ENCODE measurements at regions not wholly inside any gene's neighbourhood (a gene's known extent, or its start where the extent isn't known, plus 50 kb on each side); places are given as distances from the start of the nearest gene placed in this dataset.
"Not testable (repeated sequence)": the region's sequence is repeated elsewhere in the genome, so short reads cannot be mapped to it uniquely, and the experiment has no call there.

DNA sequence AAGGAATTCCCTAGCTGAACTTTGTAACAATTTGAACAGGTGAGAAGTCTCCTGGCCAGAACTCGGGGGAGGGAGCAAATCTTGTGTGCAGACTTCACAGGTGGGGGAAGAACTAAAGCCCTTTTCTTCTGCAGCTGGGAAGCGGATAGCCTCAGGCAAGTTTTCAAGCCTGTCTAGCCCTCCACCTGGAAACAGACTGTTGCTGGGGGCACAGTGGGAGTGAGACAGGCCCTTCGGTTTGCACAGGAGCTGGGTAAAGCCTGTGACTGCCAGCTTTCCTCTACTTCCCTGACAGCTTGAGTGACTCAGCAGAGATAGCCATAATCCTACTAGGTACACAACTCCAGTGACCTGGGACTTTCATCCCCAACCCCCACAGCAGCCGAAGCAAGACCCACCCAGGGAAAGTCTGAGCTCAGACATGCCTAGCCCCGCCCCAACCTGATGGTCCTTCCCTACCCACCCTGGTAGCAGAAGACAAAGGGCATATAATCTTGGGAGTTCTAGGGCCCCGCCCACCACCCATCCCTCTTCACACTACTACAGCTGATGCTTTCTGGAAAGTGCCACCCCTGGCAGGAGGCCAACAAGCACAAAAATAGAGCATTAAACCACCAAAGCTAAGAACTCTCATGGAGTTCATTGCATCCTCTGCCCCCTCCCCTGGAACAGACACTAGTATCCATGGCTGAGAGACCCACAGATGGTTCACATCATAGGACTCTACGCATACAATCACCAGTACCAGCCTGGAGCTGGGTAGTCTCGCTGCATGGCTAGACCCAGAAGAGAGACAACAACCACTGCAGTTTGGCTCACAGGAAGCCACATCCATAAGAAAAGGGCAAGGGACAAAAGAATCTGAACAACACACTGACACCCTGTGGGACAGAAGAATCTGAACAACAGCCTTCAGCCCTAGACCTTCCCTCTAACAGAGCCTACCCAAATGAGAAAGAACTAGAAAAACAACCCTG is 479.0 kb downstream of the RAP2B start:
- in situ Hi-C loops (cut with MboI; ENCODE audit: low sequenced_read_pairs) = no loop called here

DNA sequence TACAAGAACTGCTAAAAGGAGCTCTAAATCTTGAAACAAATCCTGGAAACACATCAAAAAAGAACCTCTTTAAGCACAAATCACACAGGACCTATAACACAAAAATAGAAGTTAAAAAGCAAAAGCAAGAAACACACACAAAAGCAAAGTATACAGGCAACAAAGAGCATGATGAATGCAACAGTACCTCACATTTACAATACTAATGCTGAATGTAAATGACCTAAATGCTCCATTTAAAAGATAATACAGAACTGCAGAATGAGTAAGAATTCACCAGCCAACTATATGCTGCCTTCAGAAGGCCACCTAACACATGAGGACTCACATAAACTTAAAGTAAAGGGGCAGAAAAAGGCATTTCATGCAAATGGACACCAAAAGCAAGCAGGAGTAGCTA is 478.6 kb upstream of the ARHGEF26 start:
- in situ Hi-C loops (cut with MboI; ENCODE audit: low sequenced_read_pairs) = not testable (repeated sequence)

- in situ Hi-C loops (cut with MboI; ENCODE audit: low sequenced_read_pairs) = not testable (repeated sequence)
These were observed 477.7 kb upstream of the ARHGEF26 start for GRCh38 chr3:153643471-153643870.

DNA sequence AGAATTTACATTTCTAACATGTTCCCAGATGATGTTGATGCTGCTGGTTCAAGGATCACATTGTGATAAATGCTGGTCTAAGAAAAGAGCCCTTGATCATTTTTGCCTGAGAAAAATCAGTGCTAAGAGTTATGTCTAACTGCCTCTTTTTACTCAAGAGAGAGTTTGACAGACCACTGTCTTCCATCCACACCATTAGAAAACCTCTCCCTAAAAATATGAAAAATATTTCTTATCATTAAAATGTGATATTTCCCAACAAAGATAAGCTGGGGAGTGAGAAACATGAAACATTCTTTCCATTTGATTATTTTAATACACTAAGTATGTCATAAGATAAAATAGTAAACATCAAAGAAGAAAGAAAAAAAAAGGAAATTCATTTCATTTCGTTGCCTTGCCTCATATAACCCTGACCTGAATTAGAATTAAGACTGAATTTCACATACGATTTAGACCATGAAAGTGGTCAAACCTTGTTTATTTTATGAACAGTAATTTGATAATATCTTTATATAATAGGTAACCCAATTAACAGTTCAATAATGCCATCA is 471.8 kb upstream of the ARHGEF26 start:
- in situ Hi-C loops (cut with MboI; ENCODE audit: low sequenced_read_pairs) = no loop called here

DNA sequence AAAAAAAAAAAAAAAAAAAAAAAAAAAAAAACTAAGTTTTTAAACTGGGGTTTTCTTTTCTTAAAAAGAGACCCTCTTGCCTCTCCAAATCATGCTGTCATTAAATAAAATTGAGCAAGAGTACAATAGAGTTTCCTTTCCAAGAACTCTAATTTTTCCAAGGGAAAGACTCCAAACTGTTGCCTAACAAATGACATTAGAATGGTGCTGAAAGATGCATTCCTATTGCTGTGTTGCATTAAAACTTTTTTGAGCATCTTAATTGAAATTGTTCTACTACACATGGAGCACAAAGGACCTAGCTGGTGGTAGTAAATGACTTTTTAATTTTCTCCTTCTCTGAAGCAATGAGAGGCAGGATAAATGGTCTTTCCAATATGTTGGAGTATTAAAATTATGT is 469.1 kb upstream of the ARHGEF26 start:
- in situ Hi-C loops (cut with MboI; ENCODE audit: low sequenced_read_pairs) = no loop called here

DNA sequence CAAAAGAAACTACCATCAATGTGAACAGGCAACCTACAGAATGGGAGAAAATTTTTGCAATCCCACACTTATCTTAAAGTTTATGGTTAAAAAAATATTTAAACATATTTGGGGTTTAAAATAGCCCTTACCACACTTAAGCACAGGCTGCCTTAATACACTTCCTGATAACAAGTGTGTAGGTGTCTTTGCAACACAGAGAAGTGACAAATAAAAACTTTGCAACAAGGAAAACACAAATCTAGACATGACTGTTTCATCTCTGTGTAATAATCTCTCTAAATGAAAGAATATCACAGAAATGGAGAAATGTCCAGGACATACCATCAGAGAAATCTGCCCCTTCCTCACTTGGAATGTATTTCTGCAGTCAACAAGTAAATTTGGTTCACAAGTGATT is 464.1 kb upstream of the ARHGEF26 start:
- in situ Hi-C loops (cut with MboI; ENCODE audit: low sequenced_read_pairs) = no loop called here

- in situ Hi-C loops (cut with MboI; ENCODE audit: low sequenced_read_pairs) = no loop called here
These were observed 463.7 kb upstream of the ARHGEF26 start for GRCh38 chr3:153657461-153657860.

DNA sequence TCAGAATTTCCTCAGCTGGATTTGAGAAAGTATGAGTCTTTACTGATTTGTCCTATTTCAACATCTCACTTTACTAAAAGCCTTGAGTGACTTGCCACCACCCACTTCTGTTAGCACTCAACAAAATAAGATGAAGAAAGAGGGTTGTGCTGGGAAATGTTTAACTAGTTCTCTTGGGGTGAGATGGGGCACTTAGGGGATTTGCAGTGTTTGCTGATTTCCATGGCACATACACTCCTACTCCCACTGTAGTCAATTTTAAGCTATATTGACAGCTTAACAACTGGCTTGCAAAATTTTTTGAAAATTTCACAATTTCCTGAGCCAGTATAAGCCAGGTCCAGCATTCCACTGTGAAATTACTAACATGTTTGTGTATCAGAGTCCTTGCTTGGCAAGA is 463.1 kb upstream of the ARHGEF26 start:
- in situ Hi-C loops (cut with MboI; ENCODE audit: low sequenced_read_pairs) = no loop called here

DNA sequence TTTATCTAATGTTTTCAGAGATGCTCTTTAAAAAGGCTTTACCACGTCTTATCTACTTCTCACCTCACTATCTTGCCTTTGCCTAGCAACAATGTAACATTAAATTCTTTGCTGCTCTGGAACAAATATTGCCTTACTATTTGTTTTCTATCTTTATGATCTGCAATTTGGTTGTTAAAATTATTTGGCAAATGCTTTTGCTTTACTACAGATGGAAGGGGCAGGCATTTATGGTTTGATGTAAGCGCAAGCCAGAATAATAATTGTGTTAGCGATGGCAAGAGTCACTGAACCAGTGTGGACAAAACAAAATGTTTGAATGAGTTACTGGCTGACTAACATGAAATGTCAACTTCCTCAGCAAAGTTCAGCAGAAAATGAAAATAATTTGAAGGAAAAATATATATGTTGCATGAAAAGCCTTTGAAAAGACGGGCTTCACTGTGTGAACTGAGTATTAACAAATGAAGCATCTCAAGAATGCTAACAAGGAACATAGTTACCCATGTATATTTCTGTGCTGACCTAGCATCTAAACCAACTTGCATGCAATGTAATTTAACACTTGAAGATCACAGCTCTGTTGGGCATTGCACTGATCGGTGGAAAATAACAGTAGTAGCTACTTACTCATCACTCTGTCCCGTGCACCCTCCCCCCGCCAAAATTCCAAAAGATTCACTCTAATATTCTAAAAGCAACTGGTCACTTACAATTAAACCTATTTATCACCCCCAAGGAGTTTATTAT is 454.0 kb upstream of the ARHGEF26 start:
- in situ Hi-C loops (cut with MboI; ENCODE audit: low sequenced_read_pairs) = no loop called here

- in situ Hi-C loops (cut with MboI; ENCODE audit: low sequenced_read_pairs) = no loop called here
These were observed 451.7 kb upstream of the ARHGEF26 start for GRCh38 chr3:153669527-153669926.

- in situ Hi-C loops (cut with MboI; ENCODE audit: low sequenced_read_pairs) = no loop called here
These were observed 450.6 kb upstream of the ARHGEF26 start for GRCh38 chr3:153670577-153670976.

- in situ Hi-C loops (cut with MboI; ENCODE audit: low sequenced_read_pairs) = no loop called here
These were observed 447.3 kb upstream of the ARHGEF26 start for GRCh38 chr3:153673853-153674252.

- in situ Hi-C loops (cut with MboI; ENCODE audit: low sequenced_read_pairs) = no loop called here
These were observed 441.5 kb upstream of the ARHGEF26 start for GRCh38 chr3:153679714-153680113.

- in situ Hi-C loops (cut with MboI; ENCODE audit: low sequenced_read_pairs) = no loop called here
These were observed 440.7 kb upstream of the ARHGEF26 start for GRCh38 chr3:153680526-153680925.

GRCh38 chr3:153681057-153681456 is 440.1 kb upstream of the ARHGEF26 start:
- in situ Hi-C loops (cut with MboI; ENCODE audit: low sequenced_read_pairs) = no loop called here

GRCh38 chr3:153688301-153689120 is 432.7 kb upstream of the ARHGEF26 start:
- in situ Hi-C loops (cut with MboI; ENCODE audit: low sequenced_read_pairs) = no loop called here

- in situ Hi-C loops (cut with MboI; ENCODE audit: low sequenced_read_pairs) = no loop called here
These were observed 428.0 kb upstream of the ARHGEF26 start for GRCh38 chr3:153693207-153693606.

GRCh38 chr3:153702106-153702505 is 419.1 kb upstream of the ARHGEF26 start:
- in situ Hi-C loops (cut with MboI; ENCODE audit: low sequenced_read_pairs) = no loop called here

GRCh38 chr3:153704115-153704514 is 417.1 kb upstream of the ARHGEF26 start:
- in situ Hi-C loops (cut with MboI; ENCODE audit: low sequenced_read_pairs) = no loop called here

DNA sequence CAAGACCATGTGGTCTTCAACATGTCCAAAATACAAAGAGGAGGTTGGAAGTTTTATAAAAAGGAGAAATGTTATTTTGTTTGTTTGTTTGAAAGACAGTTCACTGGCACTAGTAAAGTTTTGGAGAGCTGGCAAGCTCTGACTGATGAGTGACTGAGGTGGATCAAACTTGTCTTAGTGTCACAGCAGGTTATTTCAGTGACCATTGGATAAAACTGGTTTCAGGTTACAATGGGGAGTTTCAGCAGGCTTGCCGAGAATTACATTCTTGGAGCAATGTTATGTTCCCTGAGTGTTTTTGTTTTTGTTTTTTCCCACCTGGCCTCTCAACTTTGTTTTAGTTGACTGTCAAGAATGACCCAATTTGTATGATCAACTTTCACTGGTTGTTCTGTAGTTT is 414.5 kb upstream of the ARHGEF26 start:
- in situ Hi-C loops (cut with MboI; ENCODE audit: low sequenced_read_pairs) = no loop called here

DNA sequence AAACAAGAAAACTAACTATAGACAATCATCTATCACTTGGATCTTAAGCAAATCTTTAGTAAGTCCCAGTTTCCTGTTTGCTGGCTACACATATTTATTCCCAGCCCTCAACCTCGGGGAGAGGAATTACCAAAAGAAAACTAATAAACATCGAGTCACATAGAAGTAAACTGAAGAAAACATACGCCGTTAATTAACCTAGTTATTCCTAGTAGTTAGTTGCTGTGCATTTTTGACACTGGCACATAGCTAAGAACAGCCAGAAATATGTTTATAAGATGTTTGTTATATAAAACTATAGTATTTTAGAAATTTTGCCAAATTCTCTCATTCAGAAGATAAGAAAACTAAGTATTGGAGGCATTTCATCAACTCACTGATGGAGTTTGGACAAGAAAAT is 407.2 kb upstream of the ARHGEF26 start:
- in situ Hi-C loops (cut with MboI; ENCODE audit: low sequenced_read_pairs) = no loop called here
